ENCODE measurements at regions not wholly inside any gene's neighbourhood (a gene's known extent, or its start where the extent isn't known, plus 50 kb on each side); places are given as distances from the start of the nearest gene placed in this dataset.
"Not testable (repeated sequence)": the region's sequence is repeated elsewhere in the genome, so short reads cannot be mapped to it uniquely, and the experiment has no call there.

DNA sequence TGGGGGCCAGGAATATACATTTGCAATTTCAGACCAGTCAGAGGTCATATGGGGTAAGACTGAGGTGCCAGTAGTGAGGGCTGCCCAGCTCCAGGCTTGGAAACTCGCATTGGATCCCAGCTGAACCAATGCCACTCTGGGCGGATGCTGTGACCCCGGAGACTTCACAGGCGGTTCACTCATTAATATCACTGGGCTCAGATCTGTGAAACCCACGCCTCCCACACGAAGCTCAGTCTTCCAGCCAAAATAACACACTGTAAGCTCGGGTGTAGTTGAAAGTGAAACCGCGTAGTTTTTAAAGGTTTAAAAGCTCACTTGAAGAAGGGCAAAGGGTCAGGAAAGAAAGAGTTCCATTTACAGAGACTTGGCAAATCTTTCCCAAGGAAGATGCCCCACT, 254.8 kb downstream of the FOXL1 start:
- DNase-seq (ENCODE audit: low read depth in 2 of 2), result no peak

DNA sequence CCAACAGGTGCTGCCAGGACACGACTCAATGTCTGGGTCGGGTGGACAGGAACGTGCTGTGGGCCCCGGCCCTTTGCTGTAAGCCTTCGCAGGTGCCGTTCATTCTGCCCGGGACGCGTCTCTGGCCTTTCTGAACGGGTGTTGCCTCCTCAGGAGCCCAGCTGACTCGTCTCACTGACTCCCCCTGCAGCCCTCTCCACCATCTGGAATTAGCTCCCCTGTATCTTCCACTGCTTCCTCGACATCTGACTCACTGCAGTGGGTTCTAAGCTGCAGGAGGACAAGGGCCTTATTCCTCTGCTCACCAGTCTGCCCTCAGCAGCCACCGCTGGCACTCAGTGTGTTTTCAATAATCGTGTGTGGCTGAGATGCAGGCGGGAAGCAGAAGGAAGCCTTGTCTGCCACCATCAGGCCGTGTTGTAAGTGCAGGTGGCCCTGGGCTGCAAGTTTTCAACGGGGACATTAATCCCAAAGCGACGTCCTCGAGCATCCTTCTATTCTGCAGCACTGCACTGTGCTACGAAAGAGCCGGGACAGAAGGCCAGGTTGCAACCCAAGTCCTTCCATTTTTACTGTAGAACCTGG, 256.2 kb downstream of the FOXL1 start:
- no peak for DNase-seq (ENCODE audit: low read depth in 2 of 2)

DNA sequence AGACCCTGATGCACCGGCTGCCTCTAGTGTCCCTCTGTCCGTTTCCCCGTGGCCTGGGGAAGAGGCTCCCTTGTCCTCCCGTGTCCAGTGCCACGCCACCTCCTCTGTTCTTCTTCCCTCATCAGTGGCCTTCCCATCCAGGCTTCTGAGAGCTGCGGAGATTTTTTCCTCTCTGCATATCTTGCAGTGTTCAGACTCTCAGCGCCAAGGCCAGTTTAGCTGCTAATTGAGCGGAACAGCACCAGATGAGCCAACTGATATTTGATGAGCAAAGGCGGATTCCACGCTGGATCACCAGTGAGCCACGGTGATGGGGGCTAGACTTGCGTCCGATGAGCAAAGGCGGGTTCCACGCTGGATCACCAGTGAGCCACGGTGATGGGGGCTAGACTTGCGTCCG, 257.6 kb downstream of the FOXL1 start:
- no peak for DNase-seq (ENCODE audit: low read depth in 2 of 2)

DNA sequence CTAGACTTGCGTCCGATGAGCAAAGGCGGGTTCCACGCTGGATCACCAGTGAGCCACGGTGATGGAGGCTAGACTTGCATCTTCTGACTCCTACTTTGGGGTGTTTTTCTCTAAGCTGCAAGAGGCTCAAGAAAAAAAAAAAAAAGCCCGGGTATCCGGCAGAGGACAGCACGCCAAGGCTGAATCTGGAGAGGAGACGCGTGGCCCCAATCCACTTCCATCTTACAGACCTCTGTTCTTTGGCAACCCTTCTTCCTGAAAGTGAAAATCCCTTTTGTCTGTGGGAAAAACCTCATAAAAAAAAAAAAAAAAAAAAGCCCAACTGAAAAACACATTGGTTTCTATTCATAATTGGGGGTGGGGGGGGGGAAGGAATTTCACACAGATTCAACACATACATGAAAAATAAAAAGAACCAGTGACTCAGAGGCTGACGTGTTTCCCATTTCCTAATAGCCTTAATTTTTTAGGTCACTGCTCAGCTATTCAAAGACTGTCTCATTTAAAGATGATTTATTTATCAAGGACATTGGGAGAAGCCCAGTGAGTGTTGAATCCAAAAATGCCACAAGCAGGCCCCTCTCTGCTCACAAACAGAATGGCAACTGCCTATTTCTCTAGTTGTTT, 258.3 kb downstream of the FOXL1 start:
- no peak for DNase-seq (ENCODE audit: low read depth in 2 of 2)

DNA sequence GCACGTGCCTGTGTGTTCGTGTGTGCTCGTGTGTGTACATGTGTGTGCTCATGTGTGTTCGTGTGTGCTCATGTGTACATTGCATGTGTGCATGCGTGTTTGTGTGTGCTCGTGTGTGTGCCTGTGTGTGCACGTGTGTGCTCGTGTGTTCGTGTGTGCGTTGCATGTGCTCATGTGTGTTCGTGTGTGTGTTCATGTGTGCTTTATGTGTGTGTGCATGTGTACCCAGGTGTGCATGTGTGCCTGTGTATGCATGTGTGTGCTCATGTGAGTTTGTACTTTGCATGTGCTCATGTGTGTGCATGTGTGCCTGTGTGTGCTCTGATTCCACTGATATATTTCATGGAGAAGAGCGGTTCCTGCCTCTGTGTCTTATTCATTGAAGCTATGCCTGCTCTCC, 265.5 kb downstream of the FOXL1 start:
- no peak for DNase-seq (ENCODE audit: low read depth in 2 of 2)

DNA sequence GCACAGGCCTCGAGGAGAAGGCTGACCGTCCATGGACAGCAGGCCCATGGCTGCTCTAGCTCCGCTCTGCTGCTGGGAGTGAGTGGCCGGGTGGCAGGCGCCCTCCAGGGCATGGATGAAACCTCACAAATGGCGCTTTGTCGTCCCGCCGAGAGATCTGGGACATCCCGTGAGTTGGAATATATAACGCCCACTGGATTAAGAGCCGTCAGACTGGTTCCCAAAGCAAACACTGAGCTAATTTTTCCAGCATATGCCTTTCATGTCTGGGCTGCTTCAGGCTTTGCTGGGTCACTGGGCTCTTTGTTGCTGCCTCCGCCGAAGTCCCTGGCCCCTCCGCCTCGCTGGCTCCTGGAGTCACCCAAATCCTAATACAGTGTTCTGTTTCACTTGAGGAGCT, 266.3 kb downstream of the FOXL1 start:
- DNase-seq (ENCODE audit: low read depth in 2 of 2), result no peak

DNA sequence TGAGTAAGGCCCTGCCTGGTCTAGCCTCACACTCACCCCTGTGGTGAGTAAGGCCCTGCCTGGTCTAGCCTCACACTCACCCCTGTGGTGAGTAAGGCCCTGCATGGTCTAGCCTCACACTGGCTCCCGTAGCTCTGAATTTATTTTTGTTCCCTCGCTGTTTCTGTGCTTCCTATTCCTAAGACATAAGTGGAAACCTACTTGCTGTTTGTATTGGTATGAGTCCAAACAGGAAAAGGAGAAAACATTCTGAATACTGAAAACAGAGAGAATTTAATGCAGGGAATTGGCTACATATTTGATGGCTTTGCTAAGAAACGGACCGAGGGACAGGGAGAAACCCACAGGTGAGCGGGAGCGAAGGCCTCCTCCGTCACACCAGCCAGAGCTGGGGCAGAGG, 267.8 kb downstream of the FOXL1 start:
- no peak for DNase-seq (ENCODE audit: low read depth in 2 of 2)

DNA sequence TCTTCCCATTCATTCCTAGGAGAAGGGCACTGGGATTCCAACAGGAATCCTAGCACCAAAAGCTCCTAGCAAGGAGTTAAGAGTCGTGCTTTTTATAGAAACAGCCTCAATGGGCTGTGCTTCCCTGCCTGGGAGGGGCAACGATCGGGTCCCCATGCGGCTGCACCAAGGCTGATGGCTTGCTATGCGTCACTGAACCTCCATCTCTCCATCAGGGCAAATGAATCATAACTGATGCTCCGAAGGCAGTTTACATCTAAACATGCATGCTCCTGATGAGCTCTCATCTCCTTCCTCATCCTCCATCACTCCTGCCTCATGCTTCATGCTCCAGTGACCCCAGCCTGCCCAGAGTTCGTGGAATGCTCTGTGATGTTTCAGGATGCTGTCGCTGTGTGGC, 270.5 kb downstream of the FOXL1 start:
- no peak for DNase-seq (ENCODE audit: low read depth in 2 of 2)

DNA sequence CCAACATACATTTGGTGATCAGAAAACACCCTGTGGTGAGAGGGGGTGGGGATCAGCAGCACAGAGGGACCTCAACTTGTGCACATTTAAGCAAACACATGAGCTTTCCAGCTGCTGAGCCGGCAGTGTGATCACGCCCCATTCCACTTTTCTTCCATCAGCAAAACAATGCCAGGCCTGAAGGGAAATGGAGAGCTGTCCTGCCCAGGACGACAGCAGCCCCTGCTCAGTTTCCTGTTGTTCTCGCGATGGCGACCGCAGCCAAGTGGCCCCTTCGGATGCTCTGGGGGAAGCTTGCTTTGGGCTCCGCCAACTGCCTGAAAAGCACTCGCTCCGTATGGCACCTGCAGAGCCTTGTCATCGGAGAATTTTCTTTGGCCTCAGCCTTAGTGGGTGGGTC, 272.3 kb downstream of the FOXL1 start:
- DNase-seq (ENCODE audit: low read depth in 2 of 2), result no peak

DNA sequence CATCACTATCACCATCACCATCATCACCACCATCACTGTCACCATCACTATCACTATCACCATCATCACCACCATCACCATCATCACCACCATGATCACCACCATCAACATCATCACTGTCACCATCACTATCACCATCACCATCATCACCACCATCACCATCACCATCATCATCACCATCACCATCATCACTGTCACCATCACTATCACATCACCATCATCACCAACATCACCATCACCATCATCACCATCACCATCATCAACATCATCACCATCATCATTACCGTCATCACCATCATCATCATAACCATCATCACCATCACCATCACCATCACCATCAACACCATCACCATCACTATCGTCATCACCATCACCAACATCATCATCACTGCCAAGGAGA, 273.8 kb downstream of the FOXL1 start:
- DNase-seq (ENCODE audit: low read depth in 2 of 2), result no peak

DNA sequence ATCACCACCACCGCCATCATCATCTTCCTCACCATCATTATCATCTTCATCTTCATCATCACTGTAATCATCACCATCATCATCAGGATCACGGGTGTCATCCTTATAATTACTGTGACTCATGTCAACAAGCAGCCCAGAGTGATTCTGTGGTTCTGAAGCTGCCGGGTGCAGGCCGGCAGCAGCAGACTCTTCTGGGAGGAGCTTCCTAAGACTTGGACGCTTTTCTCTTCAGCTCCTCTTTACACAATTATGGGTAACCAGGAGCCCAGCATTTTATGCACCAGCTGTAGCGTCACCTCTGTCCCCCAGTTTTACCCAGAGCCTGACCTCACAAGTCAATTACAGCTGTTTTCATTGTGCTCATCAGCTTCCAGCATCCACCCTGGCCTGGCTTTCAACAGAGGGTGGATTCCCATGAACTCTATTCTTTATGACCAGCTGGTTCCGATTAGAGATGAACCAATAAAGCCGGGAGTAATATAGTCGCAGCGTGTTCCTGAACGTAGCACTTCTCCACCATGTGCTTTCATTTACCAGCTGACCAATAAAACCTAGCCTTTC, 275.8 kb downstream of the FOXL1 start:
- no peak for DNase-seq (ENCODE audit: low read depth in 2 of 2)

DNA sequence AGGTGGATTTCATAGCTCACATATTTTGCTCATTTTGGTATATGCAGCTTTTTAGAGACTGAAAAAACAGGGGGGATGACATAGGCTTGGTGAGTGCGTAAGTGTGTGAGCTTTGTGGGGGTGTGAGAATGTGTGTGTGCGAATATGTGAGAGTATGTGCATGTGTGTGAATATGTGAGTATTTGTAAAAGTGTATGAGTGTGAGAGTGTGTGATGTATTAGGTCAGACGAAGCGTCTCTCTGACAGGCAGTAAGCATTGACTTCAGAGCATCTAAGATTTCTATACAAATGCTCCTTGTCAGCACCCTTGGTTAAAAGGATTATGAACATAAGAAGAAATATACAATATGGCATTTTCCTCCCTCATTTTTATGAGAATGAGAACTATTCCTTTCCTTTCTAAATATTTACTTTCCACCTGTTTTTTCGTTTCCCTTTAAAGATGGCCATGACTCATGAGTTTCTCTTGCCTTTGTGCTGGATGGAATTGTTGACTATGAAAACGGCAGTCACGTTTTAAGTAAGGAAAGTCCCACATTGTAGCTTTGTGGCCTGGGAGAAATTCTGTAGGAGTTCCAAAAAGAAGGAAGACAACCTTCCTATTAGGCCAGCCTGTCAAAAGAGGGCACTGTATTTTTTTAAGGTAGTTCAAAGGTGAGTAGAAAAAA, 276.4 kb downstream of the FOXL1 start:
- no peak for DNase-seq (ENCODE audit: low read depth in 2 of 2)

DNA sequence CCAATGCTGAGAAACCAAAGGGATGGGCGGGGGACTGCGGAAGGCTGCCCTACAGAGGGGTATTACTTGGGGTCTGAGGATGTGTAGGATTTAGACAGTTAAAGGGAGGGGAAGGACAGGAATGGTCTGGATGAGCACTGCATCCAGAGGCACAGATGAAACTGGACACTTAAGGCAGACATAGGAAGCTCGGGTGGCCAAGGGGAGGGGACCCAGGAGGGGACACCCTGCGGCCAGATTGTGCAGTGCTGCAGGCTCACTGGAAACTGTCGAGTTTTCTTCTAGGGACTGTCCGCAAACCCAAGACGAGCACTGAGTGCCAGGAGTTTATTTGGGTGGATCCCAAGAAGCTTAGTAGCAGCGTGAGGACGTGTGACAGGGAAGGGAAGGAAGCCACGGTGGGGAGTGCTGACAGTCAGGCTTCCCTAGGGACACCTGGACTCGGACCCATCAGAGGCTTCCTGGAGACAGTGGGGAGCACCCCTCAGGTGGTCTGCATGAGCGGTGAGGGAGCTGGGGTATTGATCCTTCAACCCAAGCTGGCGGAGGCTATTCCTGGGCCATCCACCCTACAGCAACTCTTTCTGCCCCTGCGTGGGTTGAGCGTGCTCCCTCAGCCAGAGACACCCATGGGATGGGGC, 278.7 kb downstream of the FOXL1 start:
- DNase-seq (ENCODE audit: low read depth in 2 of 2), result no peak

DNA sequence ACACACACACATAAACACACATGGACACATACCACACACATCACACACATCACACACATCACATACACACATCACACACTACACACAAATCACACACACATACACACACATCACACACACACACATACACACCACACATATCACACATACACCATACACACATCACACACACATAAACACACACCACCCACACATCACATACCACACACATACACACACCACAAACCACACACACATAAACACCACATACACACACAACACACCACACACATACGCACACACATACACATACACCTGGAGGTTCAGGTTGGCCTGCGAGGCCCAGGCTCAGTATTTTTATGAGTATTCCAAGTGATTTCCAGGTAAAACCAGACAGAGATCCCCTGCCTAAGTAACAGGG, 279.5 kb downstream of the FOXL1 start:
- no peak for DNase-seq (ENCODE audit: low read depth in 2 of 2)

DNA sequence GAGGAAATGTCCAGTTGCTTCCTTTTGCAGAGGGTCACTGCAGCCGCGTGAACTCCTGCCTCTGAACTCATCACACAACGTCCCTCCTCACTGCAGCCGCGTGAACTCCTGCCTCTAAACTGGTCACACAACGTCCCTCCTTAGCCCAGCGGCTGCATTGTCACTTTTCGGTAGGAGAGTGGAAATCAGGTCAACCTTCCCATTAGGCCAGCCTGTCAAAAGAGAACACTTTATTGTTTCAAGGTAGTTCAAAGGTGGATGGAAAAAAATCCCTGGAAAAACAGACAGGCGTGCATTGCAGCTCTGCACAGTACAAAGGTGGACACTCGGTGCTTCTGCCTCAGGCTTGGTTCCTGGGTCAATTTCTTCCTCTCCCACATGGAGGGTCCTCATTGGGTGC, 280.2 kb downstream of the FOXL1 start:
- DNase-seq (ENCODE audit: low read depth in 2 of 2), result no peak

DNA sequence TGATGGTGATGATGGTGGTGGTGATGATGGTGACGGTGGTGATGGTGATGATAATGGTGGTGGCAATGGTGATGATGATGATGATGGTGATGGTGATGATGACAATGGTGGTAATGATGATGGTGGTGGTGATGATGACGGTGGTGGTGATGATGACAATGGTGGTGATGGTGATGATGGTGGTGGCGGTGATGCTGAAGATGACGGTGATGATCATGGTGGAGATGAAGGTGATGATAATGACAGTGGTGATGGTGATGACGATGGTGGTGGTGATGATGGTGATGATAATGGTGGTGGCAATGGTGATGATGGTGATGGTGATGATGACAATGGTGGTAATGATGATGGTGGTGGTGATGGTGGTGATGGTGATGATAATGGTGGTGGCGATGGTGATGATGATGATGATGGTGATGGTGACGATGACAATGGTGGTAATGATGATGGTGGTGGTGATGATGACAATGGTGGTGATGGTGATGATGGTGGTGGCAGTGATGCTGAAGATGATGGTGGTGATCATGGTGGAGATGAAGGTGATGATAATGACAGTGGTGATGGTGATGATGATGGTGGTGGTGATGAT, 283.0 kb downstream of the FOXL1 start:
- DNase-seq (ENCODE audit: low read depth in 2 of 2), result not testable (repeated sequence)

DNA sequence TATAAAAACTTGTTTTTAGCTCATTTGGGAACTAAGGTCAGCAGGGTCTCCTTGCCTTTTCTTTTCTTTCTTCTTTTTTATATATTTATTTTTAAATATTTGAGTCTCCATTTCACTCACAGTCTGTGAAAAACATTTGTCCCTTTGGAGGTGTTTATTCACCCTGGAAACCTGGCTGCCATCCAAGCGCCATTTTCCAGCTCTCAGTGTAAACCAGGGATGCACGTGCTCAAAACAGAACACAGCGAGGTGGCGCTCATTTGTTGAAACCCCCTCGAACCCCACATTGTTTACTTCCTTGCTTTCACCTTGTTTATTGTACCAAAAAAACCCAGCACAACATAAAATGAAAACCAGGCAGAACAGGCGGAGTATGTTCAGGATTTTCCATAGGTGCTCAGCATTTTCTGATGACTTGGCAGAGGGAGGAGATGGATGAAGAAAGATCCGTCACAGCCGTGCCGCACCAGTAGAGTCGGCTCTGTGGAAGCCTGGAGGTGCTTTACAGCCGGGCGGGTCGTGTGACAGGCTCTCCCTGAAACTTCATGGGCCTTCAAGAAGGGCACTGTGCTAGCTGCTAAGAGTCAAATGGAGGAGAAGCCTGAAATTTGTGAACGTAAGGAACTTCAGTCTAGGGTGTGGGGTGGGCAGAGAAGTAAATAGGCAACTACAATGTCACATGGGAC, 284.4 kb downstream of the FOXL1 start:
- DNase-seq (ENCODE audit: low read depth in 2 of 2), result no peak

DNA sequence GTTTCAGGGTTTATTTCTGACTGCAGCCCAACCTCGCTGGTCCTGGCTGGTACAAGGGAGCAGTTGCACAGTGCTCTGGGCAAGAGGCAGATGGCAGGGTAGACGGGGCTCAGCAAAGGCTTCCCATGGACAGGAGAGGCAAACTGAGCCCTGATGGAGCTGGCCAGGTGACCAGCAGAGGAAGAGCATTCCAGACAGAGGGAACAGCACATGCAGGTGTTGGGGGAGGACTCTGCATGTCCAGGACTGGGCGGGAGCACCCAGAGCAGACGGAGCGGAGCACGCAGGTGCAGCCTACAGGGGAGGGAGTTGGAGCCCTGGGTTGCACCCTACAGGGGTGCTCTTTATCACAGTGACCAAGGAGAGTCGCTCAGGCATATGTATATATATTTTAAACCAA, 285.3 kb downstream of the FOXL1 start:
- no peak for DNase-seq (ENCODE audit: low read depth in 2 of 2)

DNA sequence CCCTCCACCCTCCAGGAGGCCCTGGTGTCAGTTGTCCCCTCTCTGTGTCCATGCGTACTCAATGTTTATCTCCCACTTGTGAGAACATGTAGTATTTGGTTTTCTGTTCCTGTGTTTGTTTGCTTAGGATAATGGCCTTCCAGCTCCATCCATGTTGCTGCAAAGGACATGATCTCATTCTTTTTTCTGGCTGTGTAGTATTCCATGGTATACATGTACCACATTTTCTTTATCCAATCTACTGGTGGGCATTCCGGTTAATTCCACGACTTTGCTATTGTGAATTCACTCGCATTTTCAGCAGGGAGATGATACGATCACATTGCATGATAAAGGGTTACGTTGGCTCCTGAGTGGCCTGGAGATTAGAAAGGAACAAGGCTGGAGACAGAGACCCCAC, 286.2 kb downstream of the FOXL1 start:
- no peak for DNase-seq (ENCODE audit: low read depth in 2 of 2)

DNA sequence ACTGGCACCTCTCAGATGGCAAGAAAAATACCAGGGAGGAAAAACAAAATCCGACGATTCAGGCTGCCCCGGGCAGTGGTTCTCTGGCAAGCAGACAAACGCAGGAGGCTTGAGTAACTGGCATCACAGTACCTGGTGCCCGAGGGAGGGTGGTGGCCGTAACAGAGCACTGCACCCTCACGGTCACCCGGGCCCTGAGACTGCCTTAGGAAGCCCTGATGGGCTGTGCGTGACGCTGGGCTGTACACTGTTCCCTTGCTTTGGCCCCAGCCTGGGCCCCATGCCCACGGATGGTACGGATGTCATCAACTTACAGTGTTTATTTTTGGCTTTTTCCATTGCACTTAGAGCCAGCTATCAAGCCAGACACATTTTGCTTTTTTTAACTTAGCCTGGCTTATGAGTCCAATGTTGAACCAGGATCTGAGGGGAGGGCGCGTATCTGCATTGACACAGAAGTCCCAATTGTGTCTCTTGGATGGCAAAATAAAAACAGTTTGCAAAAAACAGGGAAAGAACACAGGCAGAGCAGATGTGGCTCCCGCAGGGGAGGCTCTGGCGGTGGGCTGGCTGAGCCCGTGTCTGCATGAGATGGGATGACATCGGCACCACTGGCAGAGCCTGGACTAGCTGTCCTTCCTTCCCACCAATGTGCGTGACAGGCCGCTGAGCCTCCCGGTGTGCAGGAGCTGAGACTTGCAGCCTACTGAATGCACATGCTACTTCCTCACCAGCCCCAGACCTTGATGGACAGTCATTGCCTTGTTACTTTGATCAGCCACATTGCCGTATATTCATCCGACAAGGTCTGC, 287.7 kb downstream of the FOXL1 start:
- no peak for DNase-seq (ENCODE audit: low read depth in 2 of 2)

All from stimulated activated CD4-positive, alpha-beta T cell treated with anti-CD3 and anti-CD28 coated beads, Interleukin-12 subunit alpha, Interleukin-12 subunit beta, amount 100 ng/mL, for 24 hours (primary cell).